Glomerular endothelial cell (primary cell): ENCODE measurements at regions not wholly inside any gene's neighbourhood (a gene's known extent, or its start where the extent isn't known, plus 50 kb on each side); places are given as distances from the start of the nearest gene placed in this dataset.

ENCODE experiments used
- DNase-seq: peaks from one replicate; pipeline ENCODE4 v3.0.0-alpha.2; 2011; ENCODE audit warnings: low read depth, low spot score; ENCODE audit errors: extremely low read depth

DNA sequence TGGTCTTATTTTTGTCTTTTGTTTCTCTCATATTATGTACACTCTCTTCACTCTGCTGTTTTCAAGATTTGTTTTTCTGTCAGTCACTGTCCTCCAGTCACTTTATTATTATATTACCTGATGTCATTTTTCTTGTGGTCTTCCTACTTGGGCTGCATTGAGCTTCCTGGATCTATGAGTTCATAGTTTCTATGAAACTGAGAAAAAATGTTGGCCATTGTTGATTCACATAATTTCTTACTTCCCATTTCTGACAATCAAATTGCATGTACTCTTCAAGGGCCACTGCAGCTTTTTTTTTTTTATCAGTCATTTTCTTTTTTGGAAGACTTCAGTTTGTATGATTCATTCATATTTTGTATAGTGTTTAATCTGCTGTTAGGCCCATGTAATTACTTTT, 1180.6 kb upstream of the GBE1 start:
- DNase-seq, result no peak

- no peak for DNase-seq
Observed at GRCh38 chr3:82940124-82940523, 1178.7 kb upstream of the GBE1 start.

DNA sequence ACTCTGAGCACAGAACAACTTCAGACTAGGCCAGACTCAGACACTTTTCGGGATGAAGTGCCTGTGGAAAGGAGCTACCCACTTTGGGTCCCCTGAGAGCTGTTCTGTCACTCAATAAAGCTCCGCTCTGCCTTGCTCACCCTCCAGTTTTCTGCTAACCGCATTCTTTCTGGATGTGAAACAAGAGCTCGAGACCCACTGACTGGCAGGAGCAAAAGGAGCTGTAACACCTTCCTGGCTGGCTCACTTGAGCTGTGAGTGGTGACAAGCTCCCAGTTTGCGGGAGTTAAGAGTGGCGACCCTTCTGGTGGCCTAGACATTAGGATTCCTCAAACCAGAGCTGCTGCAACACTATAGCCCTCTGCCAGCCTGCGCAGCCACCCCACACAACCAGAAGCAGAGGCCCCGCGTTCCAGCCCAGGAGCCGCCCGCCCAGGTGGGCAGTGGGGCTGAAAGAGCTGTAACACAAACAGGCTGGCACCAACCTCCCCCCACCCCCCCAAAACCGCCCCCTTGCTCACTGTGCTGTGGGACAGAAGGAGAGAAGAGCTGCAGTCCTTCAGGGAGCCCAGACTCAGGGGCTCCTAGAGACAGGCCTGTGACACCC, 1178.1 kb upstream of the GBE1 start:
- DNase-seq, result no peak

GRCh38 chr3:82938821-82939328, 1177.4 kb upstream of the GBE1 start:
- DNase-seq, result no peak

GRCh38 chr3:82927309-82928253, 1166.1 kb upstream of the GBE1 start:
- no peak for DNase-seq

GRCh38 chr3:82891028-82891427, 1129.6 kb upstream of the GBE1 start:
- DNase-seq, result no peak

DNA sequence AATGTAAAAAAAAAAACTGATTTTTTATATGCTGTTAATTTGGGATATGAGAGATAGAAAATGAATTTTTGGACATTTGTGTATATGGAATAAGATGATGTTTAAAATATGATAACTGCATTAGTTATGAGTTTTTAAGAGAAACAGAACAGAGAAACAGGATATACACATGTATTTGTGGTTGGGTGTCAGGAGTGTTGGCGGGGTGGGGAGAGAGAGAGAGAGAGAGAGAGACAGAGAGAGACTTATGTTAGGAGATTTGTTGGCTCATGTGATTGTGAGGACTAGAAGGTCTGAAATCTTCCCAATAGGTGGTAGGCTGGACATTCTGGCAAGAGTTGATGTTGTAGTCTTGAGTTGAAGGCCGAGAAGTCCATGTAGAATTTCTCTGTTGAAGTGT, 1121.6 kb upstream of the GBE1 start:
- no peak for DNase-seq

GRCh38 chr3:82875401-82875800, 1114.0 kb upstream of the GBE1 start:
- no peak for DNase-seq

GRCh38 chr3:82839871-82840270, 1078.4 kb upstream of the GBE1 start:
- no peak for DNase-seq

DNA sequence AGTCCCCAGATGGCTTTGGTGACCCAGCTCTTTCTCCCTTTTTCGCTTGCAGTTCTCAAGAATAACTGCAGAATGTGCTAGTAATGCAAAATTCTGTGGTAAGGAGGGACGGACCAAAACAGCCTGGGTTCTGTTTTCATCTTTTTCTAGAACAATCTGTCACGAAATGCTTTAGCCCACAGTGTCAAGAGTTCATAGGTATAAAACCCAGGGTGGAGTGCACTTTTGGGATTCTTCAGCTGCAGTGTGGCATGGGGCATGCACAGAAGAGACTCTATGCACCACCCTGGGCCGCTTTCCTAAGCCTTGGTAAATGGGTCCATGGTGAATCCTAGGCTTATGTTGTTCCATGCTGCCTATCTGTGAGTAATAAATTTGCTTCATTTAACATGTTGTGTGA, 1072.7 kb upstream of the GBE1 start:
- DNase-seq, result no peak

DNA sequence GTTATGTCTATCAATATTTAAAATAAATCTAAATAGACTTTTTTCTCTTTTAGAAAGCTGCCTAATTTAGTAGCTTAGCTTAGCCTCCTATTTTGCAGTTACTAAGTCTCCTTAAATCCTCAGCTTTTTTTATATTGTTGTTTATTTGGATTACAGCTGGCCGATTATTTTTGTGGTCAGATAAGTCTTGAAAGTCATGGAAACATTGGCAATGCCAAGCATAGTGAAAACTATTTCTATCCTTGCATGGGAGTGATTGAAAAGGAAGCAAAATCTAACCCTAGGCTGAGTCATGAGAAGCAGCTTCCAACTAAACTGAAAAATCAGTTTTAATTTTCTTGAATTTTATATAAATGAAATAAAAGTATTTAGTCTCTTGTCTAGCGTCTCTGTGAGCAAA, 1063.0 kb upstream of the GBE1 start:
- no peak for DNase-seq

DNA sequence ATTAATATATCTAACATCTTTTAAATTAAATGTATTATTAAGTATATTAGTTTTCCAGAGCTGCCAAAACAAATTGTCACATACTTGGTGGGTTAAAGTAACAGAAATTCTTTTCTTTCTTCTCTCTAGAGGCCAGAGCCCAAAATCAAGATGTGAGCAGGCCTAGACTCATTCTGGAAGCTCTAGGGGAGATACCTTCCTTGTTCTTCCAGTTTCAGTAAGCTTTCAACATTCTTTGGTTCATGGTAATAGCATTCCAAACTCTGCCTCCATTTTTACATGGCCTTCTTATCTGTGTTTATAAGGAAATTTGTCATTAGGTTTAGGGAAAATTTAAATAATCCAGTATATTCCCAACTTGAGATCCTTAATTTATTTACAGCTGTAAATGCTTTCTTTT, 1054.6 kb upstream of the GBE1 start:
- DNase-seq, result no peak

- DNase-seq, result no peak
Observed at GRCh38 chr3:82815417-82816058, 1054.1 kb upstream of the GBE1 start.

- no peak for DNase-seq
Observed at GRCh38 chr3:82814660-82815059, 1053.2 kb upstream of the GBE1 start.

DNA sequence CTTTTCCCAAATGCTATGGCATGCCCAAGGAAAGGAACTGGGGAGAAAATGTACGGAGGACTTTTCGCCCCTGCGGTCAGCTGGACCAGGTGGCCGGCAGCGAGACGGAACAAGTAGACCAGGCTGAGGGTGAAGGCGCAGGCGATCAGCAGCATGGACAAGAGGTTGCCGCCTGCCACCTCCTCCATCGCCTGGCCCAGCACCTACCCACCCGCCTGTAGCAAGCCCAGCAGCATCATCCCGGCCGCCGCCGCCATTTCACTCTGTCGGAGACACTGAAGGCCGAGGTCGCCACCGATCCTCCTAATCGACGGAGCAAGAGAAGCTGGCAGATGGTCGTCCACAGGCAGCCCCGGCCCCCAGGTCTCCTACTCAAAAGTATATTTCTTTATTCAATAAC, 1046.3 kb upstream of the GBE1 start:
- DNase-seq, result no peak

- no peak for DNase-seq
Observed at GRCh38 chr3:82802501-82802900, 1041.1 kb upstream of the GBE1 start.

GRCh38 chr3:82800248-82800647, 1038.8 kb upstream of the GBE1 start:
- DNase-seq, result no peak

DNA sequence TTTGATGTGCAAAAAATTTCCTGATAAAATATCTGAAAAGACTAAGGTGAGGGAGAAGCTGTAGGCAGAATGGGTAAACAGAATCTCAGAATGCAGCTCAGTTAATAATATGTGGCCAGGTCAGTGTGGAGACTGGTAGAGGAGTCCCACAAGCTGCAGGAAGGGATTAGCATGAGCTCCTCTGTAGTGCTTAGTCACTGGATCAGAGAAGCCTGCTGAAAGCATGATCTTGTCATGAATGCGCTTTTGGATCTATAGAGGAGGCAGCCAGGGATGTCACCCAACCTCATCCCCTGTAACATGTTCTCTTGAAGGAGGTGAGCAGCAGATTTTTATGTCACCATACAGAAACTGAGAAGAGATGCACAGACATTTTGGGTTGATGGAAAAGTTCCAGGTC, 1035.3 kb upstream of the GBE1 start:
- no peak for DNase-seq

GRCh38 chr3:82791241-82791640, 1029.8 kb upstream of the GBE1 start:
- DNase-seq, result no peak

DNA sequence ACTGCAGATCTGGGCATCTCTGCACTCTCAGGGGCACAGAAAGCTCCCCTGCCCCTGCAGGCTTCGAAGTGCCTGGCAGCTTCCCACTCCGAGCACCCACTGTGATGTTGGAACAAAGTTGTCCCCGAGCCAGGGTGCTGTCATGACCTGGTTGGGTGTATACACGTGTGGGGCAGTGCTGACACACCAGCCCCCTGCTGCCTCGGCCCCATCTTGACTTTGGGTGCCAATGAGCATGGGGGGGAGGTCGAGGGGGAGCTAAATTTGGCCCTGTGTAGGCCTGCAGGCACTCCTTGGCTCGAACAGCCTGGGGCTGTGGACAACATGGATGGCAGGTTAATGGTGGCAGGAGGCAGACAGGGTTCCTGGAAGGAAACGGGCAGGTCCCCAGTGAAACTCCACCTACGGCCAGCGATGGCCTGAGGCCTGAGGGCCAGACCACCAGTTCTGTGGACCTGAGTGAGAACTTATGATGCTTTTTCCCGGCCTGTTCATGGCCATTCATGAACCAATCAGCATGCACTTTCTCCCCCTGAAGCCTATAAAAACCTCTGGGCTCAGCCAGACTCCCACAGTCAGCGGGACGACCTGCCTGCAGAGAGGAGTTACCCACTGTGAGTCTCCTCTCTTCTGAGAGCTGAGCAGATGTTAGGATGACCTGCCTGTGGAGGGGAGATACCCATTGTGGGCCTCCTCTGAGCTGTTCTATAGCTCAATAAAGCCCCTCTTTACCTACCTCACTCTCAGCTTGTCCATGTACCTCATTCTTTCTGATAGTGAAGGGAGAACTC, 1029.1 kb upstream of the GBE1 start:
- DNase-seq, result no peak

DNA sequence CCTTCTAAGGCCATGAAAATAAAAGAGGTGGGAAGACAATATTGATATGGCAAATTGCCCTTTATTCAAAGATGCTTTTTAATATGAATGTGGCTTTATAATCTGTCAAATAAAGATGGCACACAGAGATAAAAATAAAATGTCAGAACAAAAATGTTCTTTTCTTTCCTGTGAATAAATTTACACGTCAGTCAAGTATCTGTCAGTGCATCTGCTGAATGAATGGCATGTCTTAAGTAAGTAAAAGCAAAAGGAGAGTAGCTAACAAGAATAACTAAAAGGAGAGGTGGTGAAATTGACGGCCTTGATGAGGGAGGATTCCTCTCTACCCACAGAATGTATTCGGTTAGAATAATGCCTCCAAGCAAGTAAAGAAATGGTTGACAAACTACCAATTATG, 1021.7 kb upstream of the GBE1 start:
- DNase-seq, result no peak
